Ovary (tissue), 7 donors: ENCODE measurements at regions not wholly inside any gene's neighbourhood (a gene's known extent, or its start where the extent isn't known, plus 50 kb on each side); places are given as distances from the start of the nearest gene placed in this dataset.

Experiments used
- DNase-seq, 5 donors: peaks; one replicate each; pipeline ENCODE4 v3.0.0-alpha.2; 2019 to 2020
- H3K27ac ChIP-seq, 2 donors: fragments of 200-600 bp; one replicate each; pipeline versions ENCODE4 v1.5.1 to v1.8.0; 2019 to 2022
- H3K27me3 ChIP-seq: fragments of 200-600 bp; one replicate; pipeline ENCODE4 v1.8.0; 2022
- H3K36me3 ChIP-seq: fragments of 200-600 bp; sonication (generic); one replicate; pipeline ENCODE4 v1.5.1; 2019
- H3K4me1 ChIP-seq: one replicate; pipeline ENCODE4 v1.8.1; 2013; ENCODE audit warnings: mild to moderate bottlenecking, moderate library complexity; ENCODE audit not compliant: insufficient read depth
- H3K4me3 ChIP-seq: fragments of 200-600 bp; sonication (generic); one replicate; pipeline ENCODE4 v1.5.1; 2017
- H3K9me3 ChIP-seq, 2 donors: fragments of 200-600 bp in 1 of 2; sonication (generic) in 1 of 2; one replicate each; pipeline versions ENCODE4 v1.5.1 to v1.8.1; 2013 to 2019; ENCODE audit warnings: mild to moderate bottlenecking in 1 of 2, moderate library complexity in 1 of 2
- EP300 ChIP-seq: sonication (generic); formaldehyde crosslinking; IDR thresholded peaks from one replicate; pipeline ENCODE4 v1.6.1; 2017; ENCODE audit warnings: antibody characterized with exemption
- POLR2A ChIP-seq: fragments of 450-650 bp; IDR thresholded peaks from one replicate; pipeline ENCODE4 v1.6.1; 2017; ENCODE audit warnings: antibody characterized with exemption, mild to moderate bottlenecking, moderate library complexity
- WGBS, 3 donors: extraction: QIAGEN DNeasy Blood & Tissue Kit in 1 of 3; methylation state at CpG; one replicate each; pipeline versions ENCODE4 v1.1.5 to v1.1.7; 2013 to 2017; 5-methylcytosine and 5-hydroxymethylcytosine counted together
- intact Hi-C, 4 donors: fragments of 100-400 bp; cut with DNase I; formaldehyde crosslinking; loops; one replicate each; pipeline versions ENCODE4 v1.11.0 to v1.15.1; 2022 to 2023
- TF ChIP-seq, protein P1 (sequence below), 3 donors: fragments of 450-650 bp in 2 of 3; fragments of 200-600 bp in 1 of 3; IDR thresholded peaks; one replicate each; pipeline versions ENCODE4 v1.5.1 to v1.8.0; 2016 to 2022; ENCODE audit warnings: antibody characterized with exemption in 3 of 3, mild to moderate bottlenecking in 1 of 3
- donor health status: DM: no; HTN: no; CAD: no; lungs with moderate emphysema.
- donor health status: DM: no; HTN: no; CAD: no.
- donor health status: Bipolar disorder and iron deficiency.
- donor health status: DM: no; HTN: no; CAD: no.
- donor health status: DM: yes; HTN: yes; CAD: no.

DNA sequence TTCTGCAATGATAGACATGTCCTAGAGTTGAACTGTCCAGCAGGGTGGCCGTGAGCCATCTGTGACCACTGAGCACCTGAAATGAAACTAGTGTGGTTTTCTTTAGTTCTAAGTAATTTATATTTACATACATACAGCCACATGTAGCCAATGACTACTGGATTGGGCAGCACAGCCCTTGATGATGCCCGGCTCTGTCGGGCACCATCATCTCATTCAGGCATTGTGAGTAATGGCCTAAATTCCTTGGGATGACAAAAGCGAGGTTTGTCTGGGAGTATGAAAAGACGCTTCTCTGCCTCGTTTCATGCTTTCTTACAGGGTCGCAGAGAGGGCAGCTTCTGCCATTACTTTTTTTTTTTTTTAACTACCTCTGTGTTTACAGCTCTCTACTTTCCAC, 251.9 kb upstream of the HES1 start:
- H3K4me1 ChIP-seq: peaks cover 5% of the 10 kb centered on the region
- intact Hi-C loops: no loop called here

DNA sequence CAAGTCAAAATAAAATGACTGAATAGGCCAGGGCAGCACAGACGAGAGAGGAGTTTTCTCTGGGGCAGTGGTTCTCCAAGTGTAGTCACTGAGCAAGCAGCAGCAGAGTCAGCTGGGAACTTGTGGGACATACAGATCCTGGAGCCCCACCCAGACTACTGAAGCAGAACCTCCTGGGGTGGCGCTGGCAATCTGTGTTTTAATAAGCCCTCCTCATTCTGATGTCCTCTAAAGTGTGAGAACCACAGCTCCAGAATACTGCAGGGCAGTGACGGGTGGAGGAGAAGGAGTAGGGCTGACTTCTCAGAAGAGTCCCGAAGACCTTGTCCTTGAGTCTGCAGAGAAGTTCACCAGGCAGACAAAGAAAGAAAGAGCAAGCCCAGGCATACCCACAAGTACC, 251.3 kb upstream of the HES1 start:
- TF ChIP-seq EP300: no peak
- TF ChIP-seq, protein P1, sequence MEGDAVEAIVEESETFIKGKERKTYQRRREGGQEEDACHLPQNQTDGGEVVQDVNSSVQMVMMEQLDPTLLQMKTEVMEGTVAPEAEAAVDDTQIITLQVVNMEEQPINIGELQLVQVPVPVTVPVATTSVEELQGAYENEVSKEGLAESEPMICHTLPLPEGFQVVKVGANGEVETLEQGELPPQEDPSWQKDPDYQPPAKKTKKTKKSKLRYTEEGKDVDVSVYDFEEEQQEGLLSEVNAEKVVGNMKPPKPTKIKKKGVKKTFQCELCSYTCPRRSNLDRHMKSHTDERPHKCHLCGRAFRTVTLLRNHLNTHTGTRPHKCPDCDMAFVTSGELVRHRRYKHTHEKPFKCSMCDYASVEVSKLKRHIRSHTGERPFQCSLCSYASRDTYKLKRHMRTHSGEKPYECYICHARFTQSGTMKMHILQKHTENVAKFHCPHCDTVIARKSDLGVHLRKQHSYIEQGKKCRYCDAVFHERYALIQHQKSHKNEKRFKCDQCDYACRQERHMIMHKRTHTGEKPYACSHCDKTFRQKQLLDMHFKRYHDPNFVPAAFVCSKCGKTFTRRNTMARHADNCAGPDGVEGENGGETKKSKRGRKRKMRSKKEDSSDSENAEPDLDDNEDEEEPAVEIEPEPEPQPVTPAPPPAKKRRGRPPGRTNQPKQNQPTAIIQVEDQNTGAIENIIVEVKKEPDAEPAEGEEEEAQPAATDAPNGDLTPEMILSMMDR (IDR thresholded peaks at IDR 0.05): no peak
- no peak for TF ChIP-seq POLR2A
- intact Hi-C loops: loop anchor here in 1 of 4 donors (5.0 kb wide), 1 partner anchor 48 kb away; no protein-coding TSS in a partner anchor
- Histone ChIP-seq H3K27ac (no peak overlapping the region), H3K27me3 (no peaks in the 10 kb centered on the region), H3K4me1 (peaks cover 2% of the 10 kb centered on the region), H3K36me3 (no peaks in the 10 kb centered on the region), H3K9me3 (no peaks in the 10 kb centered on the region), H3K4me3 (no peak overlapping the region)
- 87 to 90% (median 87%) methylated on average over 4 of the region's 4 CpGs for WGBS, 3 donors
- DNase-seq: no peak

More for the DNA sequence above, 251.9 kb upstream of the HES1 start:
- H3K27me3 ChIP-seq: no peaks in the 10 kb centered on the region
- 91 to 93% (median 93%) methylated on average over 7 of the region's 7 CpGs for WGBS, 3 donors
- no peak for DNase-seq
- TF ChIP-seq, protein P1 (IDR thresholded peaks at IDR 0.05): no peak
- no peak for TF ChIP-seq EP300
- no peak for TF ChIP-seq POLR2A
- no peak overlapping the region for H3K4me3 ChIP-seq
- H3K9me3 ChIP-seq: no peaks in the 10 kb centered on the region
- no peaks in the 10 kb centered on the region for H3K36me3 ChIP-seq
- no peak overlapping the region for H3K27ac ChIP-seq

DNA sequence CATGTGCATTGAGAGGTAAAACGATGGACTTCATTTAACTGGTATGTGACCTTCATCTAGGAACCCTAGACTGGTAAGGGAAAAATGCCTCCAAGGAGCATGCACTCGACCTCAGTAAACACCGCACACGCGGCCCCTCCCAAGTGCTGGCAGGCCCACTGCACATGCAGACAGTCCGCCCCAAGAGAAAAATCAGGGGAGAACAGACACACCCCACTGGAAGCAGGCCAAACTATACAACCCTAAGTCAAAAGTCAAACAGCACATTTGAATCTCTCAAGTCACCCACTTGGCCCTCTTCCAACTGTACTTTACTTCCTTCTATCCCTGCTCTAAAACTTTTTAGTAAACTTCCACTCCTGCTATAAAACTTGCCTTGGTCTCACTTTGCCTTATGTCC, 250.1 kb upstream of the HES1 start:
- TF ChIP-seq, protein P1 (IDR thresholded peaks at IDR 0.05): no peak
- TF ChIP-seq EP300 (no peak), POLR2A (no peak)
- Histone ChIP-seq H3K27me3 (no peaks in the 10 kb centered on the region), H3K27ac (no peak overlapping the region), H3K36me3 (no peaks in the 10 kb centered on the region), H3K9me3 (no peaks in the 10 kb centered on the region), H3K4me3 (no peak overlapping the region), H3K4me1 (no peaks in the 10 kb centered on the region)
- whole genome bisulfite sequencing, 3 donors: 93 to 97% (median 93%) methylated on average over 6 of the region's 6 CpGs
- intact Hi-C loops: loop anchor here in 1 of 4 donors (5.0 kb wide), 1 partner anchor 46 kb away; no protein-coding TSS in a partner anchor
- no peak for DNase-seq

DNA sequence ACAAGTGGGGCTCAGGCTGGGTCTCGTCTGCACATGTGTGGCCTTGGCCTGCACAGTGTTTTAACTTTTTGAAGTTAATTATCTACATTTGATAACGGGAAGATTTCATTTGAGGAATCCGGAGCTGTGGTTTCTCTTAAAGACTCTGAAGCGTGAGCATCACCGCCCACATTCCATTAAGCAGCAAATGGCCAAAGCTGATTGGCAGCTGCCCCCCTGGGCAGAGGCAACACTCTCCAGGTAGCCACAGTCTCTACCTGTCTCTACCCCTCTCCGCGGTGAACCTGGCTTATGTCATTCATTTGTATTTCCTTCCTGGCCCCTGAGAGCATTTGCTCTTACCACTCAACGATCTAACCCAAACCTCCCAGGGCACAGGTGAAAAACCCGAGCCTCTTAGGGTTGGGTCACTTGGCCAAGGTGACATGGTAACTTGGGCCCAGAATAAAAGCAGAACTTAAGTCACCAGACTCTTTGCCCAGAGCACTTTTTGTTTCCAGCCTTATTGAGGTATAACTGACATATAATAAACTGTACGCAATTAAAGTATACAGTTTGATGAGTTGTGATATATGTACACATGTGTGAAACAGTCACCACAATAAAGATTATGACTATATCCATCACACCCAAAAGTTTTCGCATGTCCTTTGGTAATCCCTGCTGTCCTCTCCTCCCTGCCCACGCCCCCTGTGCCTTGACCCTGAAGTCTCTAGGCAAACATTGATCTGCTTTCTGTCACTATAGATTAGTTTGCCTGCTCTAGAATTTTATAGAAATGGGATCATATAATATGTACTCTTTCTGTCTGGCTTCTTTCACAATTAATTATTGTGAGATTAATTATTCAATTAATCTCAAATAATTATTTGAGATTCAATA, 245.7 kb upstream of the HES1 start:
- 68 to 75% (median 70%) methylated on average over 12 of the region's 12 CpGs for WGBS, 3 donors
- intact Hi-C loops: no loop called here
- TF ChIP-seq, protein P1 (IDR thresholded peaks at IDR 0.05): no peak
- H3K36me3 ChIP-seq: no peaks in the 10 kb centered on the region
- H3K27ac ChIP-seq: no peak overlapping the region
- H3K4me3 ChIP-seq: no peak overlapping the region
- DNase-seq: no peak
- H3K27me3 ChIP-seq: no peaks in the 10 kb centered on the region
- no peaks in the 10 kb centered on the region for H3K9me3 ChIP-seq
- peaks cover 3% of the 10 kb centered on the region for H3K4me1 ChIP-seq
